Fibroblast of lung (primary cell): ENCODE measurements at regions not wholly inside any gene's neighbourhood (a gene's known extent, or its start where the extent isn't known, plus 50 kb on each side); places are given as distances from the start of the nearest gene placed in this dataset.

Experiments
- EZH2 ChIP-seq: IDR thresholded peaks from 2 replicates; pipeline ENCODE4 v1.5.1; 2012; ENCODE audit warnings: low read length, control low read depth, mild to moderate bottlenecking; ENCODE audit errors: missing control alignments
- TF ChIP-seq, protein P1 (sequence below), 2 donors: IDR thresholded peaks in 1 of 2; conservative IDR thresholded peaks in 1 of 2; 1 replicate in 1 of 2; 2 replicates in 1 of 2; pipeline ENCODE4 v1.5.1; 2011 to 2012; ENCODE audit warnings: low read length in 2 of 2, control low read depth in 1 of 2, inconsistent platforms in 1 of 2, low read depth in 1 of 2, mild to moderate bottlenecking in 1 of 2

DNA sequence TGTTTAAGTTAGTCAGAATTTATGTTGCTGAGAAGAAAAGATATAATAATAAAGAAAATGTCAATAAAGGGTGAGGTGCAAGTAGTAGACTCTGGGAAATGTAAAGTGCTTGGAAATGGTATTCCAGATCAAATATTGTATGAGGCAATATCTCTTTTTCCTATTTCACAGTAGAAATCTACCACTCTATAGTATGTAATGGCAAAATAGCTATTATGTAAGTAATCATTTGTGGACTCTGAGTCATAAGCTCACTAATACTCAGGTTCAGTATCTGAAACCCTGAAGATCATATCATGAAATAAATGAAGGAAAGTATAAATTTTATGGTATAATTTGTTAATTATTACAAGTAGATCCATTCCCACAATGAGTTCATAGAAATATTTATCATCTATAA lies 322.1 kb downstream of the PYDC2 start:
- TF ChIP-seq, protein P1, sequence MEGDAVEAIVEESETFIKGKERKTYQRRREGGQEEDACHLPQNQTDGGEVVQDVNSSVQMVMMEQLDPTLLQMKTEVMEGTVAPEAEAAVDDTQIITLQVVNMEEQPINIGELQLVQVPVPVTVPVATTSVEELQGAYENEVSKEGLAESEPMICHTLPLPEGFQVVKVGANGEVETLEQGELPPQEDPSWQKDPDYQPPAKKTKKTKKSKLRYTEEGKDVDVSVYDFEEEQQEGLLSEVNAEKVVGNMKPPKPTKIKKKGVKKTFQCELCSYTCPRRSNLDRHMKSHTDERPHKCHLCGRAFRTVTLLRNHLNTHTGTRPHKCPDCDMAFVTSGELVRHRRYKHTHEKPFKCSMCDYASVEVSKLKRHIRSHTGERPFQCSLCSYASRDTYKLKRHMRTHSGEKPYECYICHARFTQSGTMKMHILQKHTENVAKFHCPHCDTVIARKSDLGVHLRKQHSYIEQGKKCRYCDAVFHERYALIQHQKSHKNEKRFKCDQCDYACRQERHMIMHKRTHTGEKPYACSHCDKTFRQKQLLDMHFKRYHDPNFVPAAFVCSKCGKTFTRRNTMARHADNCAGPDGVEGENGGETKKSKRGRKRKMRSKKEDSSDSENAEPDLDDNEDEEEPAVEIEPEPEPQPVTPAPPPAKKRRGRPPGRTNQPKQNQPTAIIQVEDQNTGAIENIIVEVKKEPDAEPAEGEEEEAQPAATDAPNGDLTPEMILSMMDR (conservative IDR thresholded peaks at IDR 0.05 in 1 of 2, IDR thresholded peaks at IDR 0.05 in 1 of 2; ENCODE audit: low read depth in 1 of 2, low read length in 2 of 2): no peak
- TF ChIP-seq EZH2: no peak
